ENCODE measurements at regions not wholly inside any gene's neighbourhood (a gene's known extent, or its start where the extent isn't known, plus 50 kb on each side); places are given as distances from the start of the nearest gene placed in this dataset.

DNA sequence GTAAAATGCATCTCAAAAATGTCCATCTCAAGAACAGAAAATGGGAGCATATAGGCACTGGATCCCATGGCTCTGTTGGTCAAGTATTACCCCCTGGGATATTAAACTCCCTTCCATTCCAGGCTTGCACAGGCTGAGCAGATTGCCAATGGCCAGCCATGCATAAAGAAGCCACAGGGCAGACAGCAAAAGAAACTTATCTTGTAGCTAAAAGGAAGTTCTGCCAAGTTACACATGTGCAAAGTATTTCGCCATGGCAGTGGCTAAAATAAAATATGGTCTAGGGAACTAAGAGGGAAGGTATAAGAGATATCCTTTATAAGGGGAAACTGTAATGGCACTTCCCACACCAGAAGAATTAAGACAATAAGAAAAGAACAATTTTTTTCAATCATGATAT, 415.6 kb upstream of the BTBD3 start:
- H2BK5ac ChIP-seq (ENCODE audit: low read length), result no peak overlapping the region
- H3K79me1 ChIP-seq (ENCODE audit: low read depth, low read length), result no peaks in the 10 kb centered on the region
- no peak overlapping the region for H2AK5ac ChIP-seq (ENCODE audit: low read depth, low read length)
- no peak overlapping the region for H4K91ac ChIP-seq (ENCODE audit: low read depth, low read length, poor library complexity)
- H4K8ac ChIP-seq (ENCODE audit: low read depth, low read length), result no peak overlapping the region
- no peak overlapping the region for H3K14ac ChIP-seq (ENCODE audit: low read length)
- H3K36me3 ChIP-seq (replicated peaks in 1 of 2; ENCODE audit: control insufficient read depth in 2 of 2, insufficient read depth in 2 of 2, low read length in 2 of 2), result no peaks in the 10 kb centered on the region
- no peak overlapping the region for H2BK120ac ChIP-seq (ENCODE audit: low read depth, low read length)
- H2BK12ac ChIP-seq (ENCODE audit: low read length), result no peak overlapping the region
- no peak overlapping the region for H3K23ac ChIP-seq (ENCODE audit: low read depth, low read length, poor library complexity)
- no peak overlapping the region for H3K18ac ChIP-seq (ENCODE audit: low read length)
- no peak overlapping the region for H3K4me2 ChIP-seq (ENCODE audit: insufficient read depth, low read length, poor library complexity, severe bottlenecking)
- no peaks in the 10 kb centered on the region for H3K27me3 ChIP-seq (ENCODE audit: control insufficient read depth in 3 of 3, insufficient read depth in 3 of 3, low read depth in 1 of 3, low read length in 3 of 3)
- H2AFZ ChIP-seq (ENCODE audit: low read length), result no peak overlapping the region
- H3K4me3 ChIP-seq (ENCODE audit: low read length in 2 of 2), result no peak overlapping the region
- no peak overlapping the region for H3K27ac ChIP-seq (replicated peaks; ENCODE audit: low read length)
- no CpG with 5 or more reads among the region's 1 CpG for WGBS, 2 donors (ENCODE audit: extremely low coverage in 2 of 2, insufficient read length in 2 of 2, insufficient replicate concordance in 1 of 2)
- no peak overlapping the region for H3K9ac ChIP-seq (ENCODE audit: low read depth, low read length, poor library complexity)
- peaks cover 0 to 10% of the 10 kb centered on the region in 2 donors for H3K4me1 ChIP-seq (ENCODE audit: control insufficient read depth in 2 of 2, insufficient read depth in 1 of 2, low read depth in 1 of 2, low read length in 2 of 2)
- no peak overlapping the region for H3K4ac ChIP-seq (ENCODE audit: low read length)
- no peak overlapping the region for H2BK15ac ChIP-seq (ENCODE audit: low read length)
- DNase-seq (ENCODE audit: low spot score), result no peak
- no peaks in the 10 kb centered on the region for H3K9me3 ChIP-seq (replicated peaks in 1 of 2; ENCODE audit: control insufficient read depth in 2 of 2, insufficient read depth in 1 of 2, low read depth in 1 of 2, low read length in 2 of 2)

- Histone ChIP-seq H3K4ac (ENCODE audit: low read length) (no peak overlapping the region), H2AFZ (ENCODE audit: low read length) (no peak overlapping the region), H3K14ac (ENCODE audit: low read length) (no peak overlapping the region), H3K27ac (replicated peaks; ENCODE audit: low read length) (no peak overlapping the region), H2BK120ac (ENCODE audit: low read depth, low read length) (no peak overlapping the region), H3K79me1 (ENCODE audit: low read depth, low read length) (no peaks in the 10 kb centered on the region), H3K4me1 (ENCODE audit: control insufficient read depth in 2 of 2, insufficient read depth in 1 of 2, low read depth in 1 of 2, low read length in 2 of 2) (peaks cover 0 to 6% of the 10 kb centered on the region in 2 donors), H3K4me2 (ENCODE audit: insufficient read depth, low read length, poor library complexity, severe bottlenecking) (no peak overlapping the region), H3K4me3 (ENCODE audit: low read length in 2 of 2) (no peak overlapping the region), H3K9ac (ENCODE audit: low read depth, low read length, poor library complexity) (no peak overlapping the region), H3K18ac (ENCODE audit: low read length) (no peak overlapping the region), H3K36me3 (replicated peaks in 1 of 2; ENCODE audit: control insufficient read depth in 2 of 2, insufficient read depth in 2 of 2, low read length in 2 of 2) (no peaks in the 10 kb centered on the region), H2BK12ac (ENCODE audit: low read length) (no peak overlapping the region), H4K8ac (ENCODE audit: low read depth, low read length) (no peak overlapping the region), H2AK5ac (ENCODE audit: low read depth, low read length) (no peak overlapping the region), H4K91ac (ENCODE audit: low read depth, low read length, poor library complexity) (no peak overlapping the region), H3K9me3 (replicated peaks in 1 of 2; ENCODE audit: control insufficient read depth in 2 of 2, insufficient read depth in 1 of 2, low read depth in 1 of 2, low read length in 2 of 2) (no peaks in the 10 kb centered on the region), H2BK15ac (ENCODE audit: low read length) (no peak overlapping the region), H2BK5ac (ENCODE audit: low read length) (no peak overlapping the region), H3K23ac (ENCODE audit: low read depth, low read length, poor library complexity) (no peak overlapping the region), H3K27me3 (ENCODE audit: control insufficient read depth in 3 of 3, insufficient read depth in 3 of 3, low read depth in 1 of 3, low read length in 3 of 3) (no peaks in the 10 kb centered on the region)
- no peak for DNase-seq (ENCODE audit: low spot score)
Measured at GRCh38 chr20:11502671-11503070, 415.0 kb upstream of the BTBD3 start.

DNA sequence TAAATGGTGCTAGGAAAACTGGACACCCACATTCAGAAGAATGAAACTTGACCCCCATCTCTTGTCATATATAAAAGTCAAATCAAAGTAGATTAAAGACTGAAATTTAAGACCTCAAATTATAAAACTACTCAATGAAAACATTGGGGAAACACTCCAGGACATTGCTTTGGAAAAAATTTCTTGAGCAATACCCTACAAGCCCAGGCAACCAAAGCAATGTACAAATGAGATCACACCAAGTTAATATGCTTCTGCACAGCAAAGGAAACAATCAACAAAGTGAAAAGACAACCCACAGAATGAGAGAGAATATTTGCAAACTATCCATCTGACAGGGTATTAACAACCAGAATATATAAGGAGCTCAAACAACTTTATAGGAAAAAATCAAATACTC, 407.9 kb upstream of the BTBD3 start:
- Histone ChIP-seq H2BK12ac (ENCODE audit: low read length) (no peak overlapping the region), H3K4me3 (ENCODE audit: low read length in 2 of 2) (no peak overlapping the region), H3K14ac (ENCODE audit: low read length) (no peak overlapping the region), H3K18ac (ENCODE audit: low read length) (no peak overlapping the region), H2AK5ac (ENCODE audit: low read depth, low read length) (no peak overlapping the region), H3K9me3 (replicated peaks in 1 of 2; ENCODE audit: control insufficient read depth in 2 of 2, insufficient read depth in 1 of 2, low read depth in 1 of 2, low read length in 2 of 2) (peaks cover 0 to 2% of the 10 kb centered on the region in 2 donors), H2BK5ac (ENCODE audit: low read length) (no peak overlapping the region), H2BK15ac (ENCODE audit: low read length) (no peak overlapping the region), H3K27ac (replicated peaks; ENCODE audit: low read length) (no peak overlapping the region), H4K91ac (ENCODE audit: low read depth, low read length, poor library complexity) (no peak overlapping the region), H3K4me1 (ENCODE audit: control insufficient read depth in 2 of 2, insufficient read depth in 1 of 2, low read depth in 1 of 2, low read length in 2 of 2) (no peaks in the 10 kb centered on the region), H3K79me1 (ENCODE audit: low read depth, low read length) (no peaks in the 10 kb centered on the region), H3K27me3 (ENCODE audit: control insufficient read depth in 3 of 3, insufficient read depth in 3 of 3, low read depth in 1 of 3, low read length in 3 of 3) (no peaks in the 10 kb centered on the region), H2BK120ac (ENCODE audit: low read depth, low read length) (no peak overlapping the region), H2AFZ (ENCODE audit: low read length) (no peak overlapping the region), H3K9ac (ENCODE audit: low read depth, low read length, poor library complexity) (no peak overlapping the region), H4K8ac (ENCODE audit: low read depth, low read length) (no peak overlapping the region), H3K36me3 (replicated peaks in 1 of 2; ENCODE audit: control insufficient read depth in 2 of 2, insufficient read depth in 2 of 2, low read length in 2 of 2) (no peaks in the 10 kb centered on the region), H3K4ac (ENCODE audit: low read length) (no peak overlapping the region), H3K23ac (ENCODE audit: low read depth, low read length, poor library complexity) (no peak overlapping the region), H3K4me2 (ENCODE audit: insufficient read depth, low read length, poor library complexity, severe bottlenecking) (no peak overlapping the region)
- DNase-seq (ENCODE audit: low spot score), result no peak

GRCh38 chr20:11511821-11512220, 405.9 kb upstream of the BTBD3 start:
- Histone ChIP-seq H4K8ac (ENCODE audit: low read depth, low read length) (no peak overlapping the region), H3K23ac (ENCODE audit: low read depth, low read length, poor library complexity) (no peak overlapping the region), H2BK15ac (ENCODE audit: low read length) (no peak overlapping the region), H2AK5ac (ENCODE audit: low read depth, low read length) (no peak overlapping the region), H3K79me1 (ENCODE audit: low read depth, low read length) (no peaks in the 10 kb centered on the region), H3K4me2 (ENCODE audit: insufficient read depth, low read length, poor library complexity, severe bottlenecking) (no peak overlapping the region), H2BK120ac (ENCODE audit: low read depth, low read length) (no peak overlapping the region), H3K18ac (ENCODE audit: low read length) (no peak overlapping the region), H4K91ac (ENCODE audit: low read depth, low read length, poor library complexity) (no peak overlapping the region), H3K9me3 (replicated peaks in 1 of 2; ENCODE audit: control insufficient read depth in 2 of 2, insufficient read depth in 1 of 2, low read depth in 1 of 2, low read length in 2 of 2) (peaks cover 0 to 2% of the 10 kb centered on the region in 2 donors), H2BK5ac (ENCODE audit: low read length) (no peak overlapping the region), H3K27ac (replicated peaks; ENCODE audit: low read length) (no peak overlapping the region), H3K9ac (ENCODE audit: low read depth, low read length, poor library complexity) (no peak overlapping the region), H3K36me3 (replicated peaks in 1 of 2; ENCODE audit: control insufficient read depth in 2 of 2, insufficient read depth in 2 of 2, low read length in 2 of 2) (no peaks in the 10 kb centered on the region), H3K27me3 (ENCODE audit: control insufficient read depth in 3 of 3, insufficient read depth in 3 of 3, low read depth in 1 of 3, low read length in 3 of 3) (no peaks in the 10 kb centered on the region), H2BK12ac (ENCODE audit: low read length) (no peak overlapping the region), H3K4me3 (ENCODE audit: low read length in 2 of 2) (no peak overlapping the region), H3K4me1 (ENCODE audit: control insufficient read depth in 2 of 2, insufficient read depth in 1 of 2, low read depth in 1 of 2, low read length in 2 of 2) (no peaks in the 10 kb centered on the region), H2AFZ (ENCODE audit: low read length) (peak overlapping the region; percentile 21), H3K4ac (ENCODE audit: low read length) (no peak overlapping the region), H3K14ac (ENCODE audit: low read length) (no peak overlapping the region)
- no peak for DNase-seq (ENCODE audit: low spot score)
- WGBS, 2 donors (ENCODE audit: extremely low coverage in 2 of 2, insufficient read length in 2 of 2, insufficient replicate concordance in 1 of 2), result no CpG with 5 or more reads among the region's 5 CpGs

Measured in neuronal stem cell (in vitro differentiated cells).